Natural killer cell (primary cell): ENCODE measurements at regions not wholly inside any gene's neighbourhood (a gene's known extent, or its start where the extent isn't known, plus 50 kb on each side); places are given as distances from the start of the nearest gene placed in this dataset.

Experiments used
- ATAC-seq, 3 donors: fragments of 150-1000 bp in 2 of 3; fragments of 200-7000 bp in 1 of 3; cut with Tn5 transposase; 1 replicate in 1 of 3; 2 replicates in 2 of 3; pipeline ENCODE4 v1.10.0; 2021; ENCODE audit warnings: mild to moderate bottlenecking in 2 of 3, moderate library complexity in 2 of 3
- DNase-seq, 2 donors: peaks; one replicate each; pipeline versions ENCODE4 v3.0.0 to v3.0.0-alpha.2; 2013 to 2021; ENCODE audit warnings: mixed read lengths in 1 of 2
- H3K27ac ChIP-seq: one replicate; pipeline ENCODE4 v1.5.1; 2013; ENCODE audit warnings: mild to moderate bottlenecking, low read length
- H3K27me3 ChIP-seq: one replicate; pipeline ENCODE4 v1.6.1; 2013; ENCODE audit warnings: low read length; ENCODE audit not compliant: control insufficient read depth, insufficient read depth
- H3K36me3 ChIP-seq: one replicate; pipeline ENCODE4 v1.6.1; 2013; ENCODE audit warnings: low read length; ENCODE audit not compliant: control insufficient read depth, insufficient read depth
- H3K4me1 ChIP-seq: one replicate; pipeline ENCODE4 v1.6.1; 2013; ENCODE audit warnings: low read length; ENCODE audit not compliant: control insufficient read depth, insufficient read depth
- H3K4me3 ChIP-seq: one replicate; pipeline ENCODE4 v1.5.1; 2013; ENCODE audit warnings: low read length
- H3K9me3 ChIP-seq: one replicate; pipeline ENCODE4 v1.6.1; 2013; ENCODE audit warnings: low read length; ENCODE audit not compliant: control insufficient read depth, insufficient read depth
- H3K27ac Mint-ChIP-seq, 2 donors: one replicate each; pipeline ENCODE4 v1.8.0; 2022; ENCODE audit warnings: mild to moderate bottlenecking in 2 of 2, mixed read lengths in 2 of 2, moderate library complexity in 1 of 2
- H3K27me3 Mint-ChIP-seq, 2 donors: one replicate each; pipeline ENCODE4 v1.8.0; 2022; ENCODE audit warnings: low read depth in 2 of 2, mixed read lengths in 2 of 2
- H3K36me3 Mint-ChIP-seq: one replicate; pipeline ENCODE4 v1.8.0; 2022; ENCODE audit warnings: mixed read lengths
- H3K4me1 Mint-ChIP-seq, 2 donors: one replicate each; pipeline ENCODE4 v1.8.0; 2022; ENCODE audit warnings: mixed read lengths in 2 of 2
- H3K4me3 Mint-ChIP-seq: one replicate; pipeline ENCODE4 v1.8.0; 2022; ENCODE audit warnings: mild to moderate bottlenecking, moderate library complexity, mixed read lengths
- H3K9me3 Mint-ChIP-seq, 2 donors: one replicate each; pipeline ENCODE4 v1.8.0; 2022; ENCODE audit warnings: mixed read lengths in 2 of 2
- WGBS: methylation state at CpG from one replicate; pipeline ENCODE4 v1.1.7; 2013; ENCODE audit warnings: missing lambda C conversion rate; ENCODE audit not compliant: insufficient coverage; 5-methylcytosine and 5-hydroxymethylcytosine counted together
- intact Hi-C: fragments of 100-400 bp; cut with micrococcal nuclease; formaldehyde crosslinking; loops from one replicate; pipeline ENCODE4 v1.14.2; 2022
- TF ChIP-seq, protein P1 (sequence below): fragments of 200-600 bp; IDR thresholded peaks from one replicate; pipeline ENCODE4 v1.8.0; 2022; ENCODE audit warnings: antibody characterized with exemption

DNA sequence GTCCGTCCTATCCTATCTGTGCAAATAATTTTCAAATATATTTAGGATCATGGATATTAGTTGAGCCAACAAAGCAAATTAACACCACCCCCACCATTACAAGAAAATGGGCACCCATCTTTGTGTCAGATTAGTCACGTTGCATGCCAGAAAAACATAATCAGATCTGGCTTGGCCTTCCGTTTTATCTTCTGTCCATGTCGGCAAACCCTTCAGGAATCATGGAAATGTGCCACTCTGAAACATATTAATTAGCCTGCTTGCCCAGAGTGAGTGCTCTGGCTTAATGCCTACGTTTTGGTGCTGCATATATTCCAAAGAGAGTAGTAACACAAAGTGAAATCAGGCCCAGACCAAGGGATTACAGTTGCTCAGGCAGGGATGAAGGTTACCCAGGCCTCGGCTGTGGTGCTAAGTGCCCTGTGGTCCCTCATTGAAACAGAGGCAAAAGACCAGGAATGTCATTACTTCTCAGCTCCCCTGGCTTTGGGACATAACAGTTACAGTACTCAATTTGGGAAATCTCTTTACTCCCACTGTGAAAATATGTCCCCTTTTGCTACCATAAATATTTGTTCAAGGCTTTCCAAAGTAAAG is 154.0 kb upstream of the LSM8 start:
- Histone ChIP-seq H3K27me3 (no peaks in the 10 kb centered on the region), H3K9me3 (no peaks in the 10 kb centered on the region), H3K36me3 (no peaks in the 10 kb centered on the region), H3K27ac (no peak overlapping the region), H3K4me1 (no peaks in the 10 kb centered on the region), H3K4me3 (no peak overlapping the region)
- ATAC-seq (no peak), DNase-seq (no peak)
- no peak overlapping the region for H3K4me3 Mint-ChIP-seq
- H3K4me1 Mint-ChIP-seq = no peaks in the 10 kb centered on the region
- no peaks in the 10 kb centered on the region for H3K36me3 Mint-ChIP-seq
- intact Hi-C loops = no loop called here
- H3K27me3 Mint-ChIP-seq = no peaks in the 10 kb centered on the region
- no peak overlapping the region for H3K27ac Mint-ChIP-seq
- H3K9me3 Mint-ChIP-seq = peaks cover 3 to 12% of the 10 kb centered on the region in 2 donors
- WGBS = 81% methylated on average over 5 of the region's 6 CpGs
- TF ChIP-seq, protein P1, sequence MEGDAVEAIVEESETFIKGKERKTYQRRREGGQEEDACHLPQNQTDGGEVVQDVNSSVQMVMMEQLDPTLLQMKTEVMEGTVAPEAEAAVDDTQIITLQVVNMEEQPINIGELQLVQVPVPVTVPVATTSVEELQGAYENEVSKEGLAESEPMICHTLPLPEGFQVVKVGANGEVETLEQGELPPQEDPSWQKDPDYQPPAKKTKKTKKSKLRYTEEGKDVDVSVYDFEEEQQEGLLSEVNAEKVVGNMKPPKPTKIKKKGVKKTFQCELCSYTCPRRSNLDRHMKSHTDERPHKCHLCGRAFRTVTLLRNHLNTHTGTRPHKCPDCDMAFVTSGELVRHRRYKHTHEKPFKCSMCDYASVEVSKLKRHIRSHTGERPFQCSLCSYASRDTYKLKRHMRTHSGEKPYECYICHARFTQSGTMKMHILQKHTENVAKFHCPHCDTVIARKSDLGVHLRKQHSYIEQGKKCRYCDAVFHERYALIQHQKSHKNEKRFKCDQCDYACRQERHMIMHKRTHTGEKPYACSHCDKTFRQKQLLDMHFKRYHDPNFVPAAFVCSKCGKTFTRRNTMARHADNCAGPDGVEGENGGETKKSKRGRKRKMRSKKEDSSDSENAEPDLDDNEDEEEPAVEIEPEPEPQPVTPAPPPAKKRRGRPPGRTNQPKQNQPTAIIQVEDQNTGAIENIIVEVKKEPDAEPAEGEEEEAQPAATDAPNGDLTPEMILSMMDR = no peak

DNA sequence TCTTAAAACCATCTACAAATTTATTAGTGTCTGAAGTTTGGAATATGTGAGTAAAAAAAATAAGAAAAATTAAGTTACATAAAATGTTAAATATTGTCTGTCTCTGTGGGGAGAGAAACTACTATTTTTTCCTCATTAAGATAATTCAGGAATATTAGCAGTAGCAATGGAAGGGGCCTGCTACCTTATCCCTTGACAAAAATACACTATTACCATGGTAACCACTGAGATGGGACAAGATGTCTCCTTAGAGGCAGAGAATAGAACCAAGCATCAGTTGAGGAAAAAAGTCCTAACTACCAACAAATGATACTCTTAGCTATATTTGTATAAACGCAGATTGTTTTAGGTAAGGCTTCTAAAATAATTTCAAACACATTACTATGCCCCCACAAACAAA is 150.7 kb upstream of the LSM8 start:
- Mint-ChIP-seq H3K27me3 (no peaks in the 10 kb centered on the region), H3K4me3 (no peak overlapping the region), H3K9me3 (peaks cover 0 to 8% of the 10 kb centered on the region in 2 donors), H3K4me1 (no peaks in the 10 kb centered on the region), H3K27ac (no peak overlapping the region), H3K36me3 (no peaks in the 10 kb centered on the region)
- no peak overlapping the region for H3K27ac ChIP-seq
- DNase-seq = no peak
- H3K4me3 ChIP-seq = no peak overlapping the region
- H3K9me3 ChIP-seq = no peaks in the 10 kb centered on the region
- WGBS = no CpG with 5 or more reads among the region's 1 CpG
- no peaks in the 10 kb centered on the region for H3K4me1 ChIP-seq
- H3K36me3 ChIP-seq = no peaks in the 10 kb centered on the region
- ATAC-seq = no peak
- no peaks in the 10 kb centered on the region for H3K27me3 ChIP-seq
- intact Hi-C loops = no loop called here
- TF ChIP-seq, protein P1 = no peak

DNA sequence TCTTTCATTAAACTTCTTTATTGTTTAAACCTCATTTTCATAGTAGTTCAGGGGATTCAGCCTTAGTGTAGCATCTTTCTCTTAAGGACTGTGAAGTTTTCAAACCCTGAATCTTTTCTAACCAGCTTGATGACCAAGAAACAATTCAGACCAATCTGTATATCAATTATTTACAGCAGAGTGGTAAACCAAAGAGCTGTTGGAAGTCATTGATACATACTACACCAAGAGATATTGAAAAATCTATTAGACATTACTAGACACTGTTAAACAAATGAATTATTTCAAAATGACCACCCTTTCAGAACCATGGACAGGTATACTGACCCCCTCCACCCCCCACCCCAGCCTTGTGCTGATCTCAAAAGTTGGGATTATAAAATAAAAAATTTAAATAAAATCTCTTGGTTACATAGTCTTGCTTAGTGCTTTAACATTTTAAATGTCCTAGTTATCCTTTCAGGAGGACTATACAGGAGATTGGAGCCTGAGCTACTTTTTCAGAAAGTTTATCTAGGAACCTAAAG is 143.9 kb upstream of the LSM8 start:
- H3K27ac ChIP-seq = no peak overlapping the region
- no peaks in the 10 kb centered on the region for H3K36me3 ChIP-seq
- DNase-seq (no peak), ATAC-seq (no peak)
- no peak overlapping the region for H3K4me3 ChIP-seq
- no peaks in the 10 kb centered on the region for H3K4me1 ChIP-seq
- no peaks in the 10 kb centered on the region for H3K9me3 ChIP-seq
- TF ChIP-seq, protein P1 = no peak
- intact Hi-C loops = no loop called here
- H3K4me1 Mint-ChIP-seq = no peaks in the 10 kb centered on the region
- H3K27me3 Mint-ChIP-seq = no peaks in the 10 kb centered on the region
- H3K9me3 Mint-ChIP-seq = peaks cover 0 to 3% of the 10 kb centered on the region in 2 donors
- H3K4me3 Mint-ChIP-seq = no peak overlapping the region
- H3K36me3 Mint-ChIP-seq = no peaks in the 10 kb centered on the region
- H3K27me3 ChIP-seq = no peaks in the 10 kb centered on the region
- no peak overlapping the region for H3K27ac Mint-ChIP-seq

DNA sequence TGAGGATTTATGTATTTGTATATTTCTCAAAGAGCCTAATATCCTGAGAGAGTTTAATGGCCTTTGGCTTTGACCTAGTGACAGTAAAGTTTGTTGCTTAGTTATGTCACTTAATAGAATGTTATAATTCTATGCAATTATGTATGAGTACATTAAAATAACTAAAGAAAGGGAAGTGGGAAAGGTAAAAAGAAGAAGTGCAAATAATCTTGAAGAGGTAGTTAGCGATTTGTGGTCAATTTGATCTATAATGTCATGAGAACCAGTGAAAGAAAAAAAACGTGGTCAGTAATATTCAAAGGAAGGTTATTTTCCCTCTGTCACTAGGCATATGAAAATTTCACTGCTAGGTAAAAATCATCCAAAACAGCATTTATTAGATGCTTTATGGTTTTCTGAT is 143.4 kb upstream of the LSM8 start:
- no peaks in the 10 kb centered on the region for H3K36me3 Mint-ChIP-seq
- H3K9me3 Mint-ChIP-seq = peaks cover 0 to 3% of the 10 kb centered on the region in 2 donors
- Histone ChIP-seq H3K4me3 (no peak overlapping the region), H3K4me1 (no peaks in the 10 kb centered on the region), H3K9me3 (no peaks in the 10 kb centered on the region), H3K36me3 (no peaks in the 10 kb centered on the region), H3K27ac (no peak overlapping the region), H3K27me3 (no peaks in the 10 kb centered on the region)
- H3K27me3 Mint-ChIP-seq = no peaks in the 10 kb centered on the region
- TF ChIP-seq, protein P1 = no peak
- no peak overlapping the region for H3K27ac Mint-ChIP-seq
- DNase-seq (no peak), ATAC-seq (no peak)
- intact Hi-C loops = no loop called here
- WGBS = 42% methylated on average over 1 of the region's 2 CpGs
- no peak overlapping the region for H3K4me3 Mint-ChIP-seq
- no peaks in the 10 kb centered on the region for H3K4me1 Mint-ChIP-seq
